CD1c-positive myeloid dendritic cell (primary cell): ENCODE measurements at regions not wholly inside any gene's neighbourhood (a gene's known extent, or its start where the extent isn't known, plus 50 kb on each side); places are given as distances from the start of the nearest gene placed in this dataset.
A peak's percentile ranks its signal among the peaks of the same experiment; 100 is the strongest.
"Not testable (repeated sequence)": the region's sequence is repeated elsewhere in the genome, so short reads cannot be mapped to it uniquely, and the experiment has no call there.

Source experiments
- DNase-seq: peaks from one replicate; pipeline ENCODE4 v3.0.0-alpha.2; 2016; ENCODE audit errors: extremely low spot score

GRCh38 chr9:100714372-100715099 lies 136.7 kb downstream of the CAVIN4 start:
- DNase-seq: peak; percentile 56

DNA sequence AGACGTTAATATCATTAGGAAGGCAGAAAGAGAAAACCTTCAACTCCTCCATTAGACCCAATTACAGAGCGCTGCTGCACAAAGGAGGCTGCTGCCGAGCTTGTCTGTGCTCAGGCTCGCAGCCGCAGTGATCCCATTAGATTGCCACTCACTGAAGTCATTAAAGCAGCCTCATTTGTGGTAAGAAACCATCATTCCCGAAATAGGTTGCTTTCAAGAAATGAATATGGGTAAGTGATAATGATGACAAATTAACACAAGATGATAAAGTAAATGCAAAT lies 137.2 kb downstream of the CAVIN4 start:
- no peak for DNase-seq

DNA sequence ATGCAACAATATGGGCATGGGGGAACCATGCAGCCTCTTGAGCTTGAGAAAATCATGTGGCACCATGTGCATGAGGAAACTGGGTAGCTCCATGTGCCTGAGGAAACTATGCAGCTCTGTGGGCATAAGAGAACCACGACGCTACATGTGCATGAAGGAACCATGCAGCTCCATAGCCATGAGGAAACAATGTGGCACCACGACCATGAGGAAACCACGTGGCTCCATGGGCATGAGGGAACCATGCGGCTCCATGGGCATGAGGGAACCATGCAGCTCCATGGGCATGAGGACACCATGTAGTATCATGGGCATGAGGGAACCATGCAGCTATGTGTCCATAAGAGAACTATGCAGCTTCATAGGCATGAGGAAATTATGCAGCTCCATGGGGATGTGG lies 140.8 kb downstream of the CAVIN4 start:
- DNase-seq: no peak

DNA sequence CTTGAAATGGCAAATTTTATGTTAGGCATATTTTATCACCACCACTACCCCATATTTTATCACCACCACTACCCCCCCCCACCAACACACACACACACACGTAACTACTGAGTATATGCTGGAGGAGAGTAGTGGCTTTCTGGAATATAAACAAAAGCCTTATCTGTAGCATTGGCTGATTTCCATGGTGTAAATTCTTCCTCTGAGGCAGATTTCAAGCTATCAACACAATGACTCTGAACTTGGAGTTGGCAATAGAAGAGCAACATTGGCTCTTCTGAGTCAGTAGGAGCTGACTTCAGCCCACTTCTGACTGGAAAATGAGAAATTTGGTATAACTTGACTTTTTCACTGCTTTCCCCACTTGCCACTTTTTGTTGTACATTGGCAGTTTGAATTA lies 143.0 kb downstream of the CAVIN4 start:
- no peak for DNase-seq

DNA sequence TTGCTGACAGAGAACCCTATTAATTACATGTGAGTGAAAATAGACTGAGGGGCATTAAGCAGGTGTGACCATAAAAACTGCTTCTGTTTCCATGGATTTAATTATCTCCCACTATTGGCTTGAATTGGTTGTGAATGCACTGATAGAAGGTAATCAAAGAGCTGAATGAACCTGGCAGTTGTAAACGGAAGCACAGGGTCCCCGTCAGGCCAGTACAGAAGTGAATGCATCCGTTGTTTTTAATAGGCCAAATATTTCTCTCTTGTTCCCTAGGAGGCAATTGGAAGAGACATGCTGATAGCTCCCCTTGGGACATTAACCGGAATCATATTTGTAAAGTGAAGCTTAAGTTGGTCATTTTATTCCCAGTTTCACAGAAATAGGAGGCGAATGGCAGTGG lies 147.0 kb downstream of the CAVIN4 start:
- no peak for DNase-seq

DNA sequence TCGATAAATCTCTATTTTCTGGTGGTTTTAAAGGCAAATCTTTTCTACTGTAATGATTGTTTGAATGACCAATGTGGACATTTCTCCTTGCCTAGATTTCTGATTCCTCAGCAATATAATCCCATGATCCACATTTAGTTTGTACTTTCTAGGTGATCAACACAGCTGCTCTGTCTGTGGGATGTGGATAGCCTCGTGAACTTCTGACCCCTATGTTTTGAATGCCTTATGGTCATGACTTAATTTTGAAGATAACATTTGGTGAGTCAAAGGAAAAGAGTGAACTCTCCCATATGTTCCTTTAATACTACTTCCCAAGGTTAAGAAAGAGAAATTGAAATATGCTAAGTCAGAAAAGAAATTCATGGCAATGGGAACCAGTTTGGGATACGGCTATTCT lies 147.5 kb downstream of the CAVIN4 start:
- no peak for DNase-seq

- no peak for DNase-seq
These were observed 151.5 kb downstream of the CAVIN4 start for GRCh38 chr9:100729336-100729895.

DNA sequence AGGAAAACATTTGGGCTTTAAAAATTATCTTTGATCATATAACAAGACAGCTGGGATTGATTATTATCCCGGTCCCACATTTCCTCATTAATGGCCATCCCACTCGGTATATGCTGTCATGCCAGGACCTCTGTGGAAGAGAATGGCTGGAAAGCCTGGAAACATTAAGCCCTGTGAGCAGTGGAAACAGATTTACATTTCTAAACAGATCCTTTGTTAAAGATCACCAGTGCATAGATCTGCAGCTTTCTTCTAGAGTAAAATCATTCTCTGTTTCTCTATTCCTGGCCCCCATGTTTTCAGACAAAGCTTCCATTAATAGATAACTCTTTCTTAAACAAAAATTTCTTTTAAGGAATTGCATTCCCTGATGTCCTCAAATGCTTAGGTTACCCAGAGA lies 152.2 kb downstream of the CAVIN4 start:
- DNase-seq: no peak

GRCh38 chr9:100731038-100731556 lies 153.2 kb downstream of the CAVIN4 start:
- no peak for DNase-seq

DNA sequence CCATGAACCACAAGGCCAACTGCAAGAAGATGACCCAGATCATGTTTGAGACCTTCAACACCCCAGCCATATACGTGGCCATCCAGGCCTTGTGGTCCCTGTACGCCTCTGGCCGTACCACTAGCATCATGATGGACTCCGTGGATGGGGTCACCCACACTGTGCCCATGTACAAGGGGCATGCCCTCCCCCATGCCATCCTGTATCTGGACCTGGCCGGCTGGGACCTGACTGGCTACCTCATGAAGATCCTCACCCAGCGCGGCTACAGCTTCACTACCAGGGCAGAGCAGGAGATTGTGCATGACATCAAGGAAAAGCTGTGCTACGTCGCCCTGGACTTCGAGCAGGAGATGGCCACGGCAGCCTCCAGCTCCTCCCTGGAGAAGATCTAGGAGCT lies 153.7 kb downstream of the CAVIN4 start:
- DNase-seq: no peak

DNA sequence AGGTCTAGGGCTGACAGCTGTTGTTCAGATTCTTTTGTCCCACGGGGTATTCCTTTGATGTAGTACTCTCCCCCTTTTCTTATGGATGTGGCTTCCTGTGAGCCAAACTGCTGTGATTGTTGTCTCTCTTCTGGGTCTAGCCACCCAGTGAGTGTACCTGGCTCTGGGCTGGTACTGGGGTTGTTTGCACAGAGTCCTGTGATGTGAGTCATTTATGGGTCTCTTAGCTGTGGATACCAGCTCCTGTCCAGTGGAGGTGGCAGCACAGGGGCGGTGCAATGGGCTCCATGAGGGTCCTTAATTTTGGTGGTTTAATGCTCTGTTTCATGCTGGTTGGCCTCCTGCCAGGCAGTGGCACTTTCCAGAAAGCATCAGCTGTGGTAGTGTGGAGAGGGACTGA lies 161.3 kb downstream of the CAVIN4 start:
- DNase-seq: no peak

DNA sequence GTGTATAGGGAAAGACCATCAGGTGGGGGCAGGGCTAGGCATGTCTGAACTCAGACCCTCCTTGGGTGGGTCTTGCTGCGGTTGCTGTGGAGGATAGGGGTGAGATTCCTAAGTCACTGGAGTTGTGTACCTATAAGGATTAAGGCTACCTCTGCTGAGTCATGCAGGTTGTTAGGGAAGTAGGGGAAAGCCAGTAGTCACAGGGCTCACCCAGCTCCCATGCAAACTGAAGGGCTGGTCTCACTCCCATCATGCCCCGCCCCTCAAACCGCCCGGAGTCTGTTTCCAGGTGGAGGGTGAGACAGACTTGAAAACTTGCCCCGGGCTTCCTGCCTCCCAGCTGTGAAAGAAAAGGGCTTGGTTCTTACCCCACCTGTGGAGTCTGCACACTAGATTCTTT lies 161.8 kb downstream of the CAVIN4 start:
- no peak for DNase-seq

GRCh38 chr9:100748930-100749329 lies 171.1 kb downstream of the CAVIN4 start:
- not testable (repeated sequence) for DNase-seq

- no peak for DNase-seq
These were observed 178.3 kb downstream of the CAVIN4 start for GRCh38 chr9:100756217-100756616.

- no peak for DNase-seq
These were observed 181.3 kb downstream of the CAVIN4 start for GRCh38 chr9:100759215-100759614.

GRCh38 chr9:100761276-100761802 lies 183.5 kb downstream of the CAVIN4 start:
- DNase-seq: no peak

GRCh38 chr9:100774326-100774725 lies 196.4 kb downstream of the CAVIN4 start:
- DNase-seq: no peak

DNA sequence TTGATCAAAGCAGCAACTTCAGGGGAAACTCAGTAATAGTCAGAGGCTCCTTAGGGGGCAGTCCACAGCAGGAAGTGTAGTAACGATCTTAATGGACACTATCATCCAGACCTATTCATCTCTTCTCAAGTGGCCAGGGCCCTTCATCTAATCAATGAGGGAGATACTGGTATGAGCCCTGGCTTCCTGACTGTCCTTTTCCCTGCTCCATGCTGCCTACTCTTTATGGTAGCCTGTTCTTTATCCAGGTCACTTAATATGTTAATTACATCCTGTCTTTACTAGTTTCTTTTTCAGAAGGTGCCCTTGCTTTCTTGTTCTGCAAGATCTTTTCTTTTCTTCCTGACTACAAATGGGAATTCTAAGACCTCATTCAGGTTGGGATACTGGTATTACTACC lies 197.1 kb downstream of the CAVIN4 start:
- no peak for DNase-seq

GRCh38 chr9:100775912-100776311 lies 198.0 kb downstream of the CAVIN4 start:
- no peak for DNase-seq

DNA sequence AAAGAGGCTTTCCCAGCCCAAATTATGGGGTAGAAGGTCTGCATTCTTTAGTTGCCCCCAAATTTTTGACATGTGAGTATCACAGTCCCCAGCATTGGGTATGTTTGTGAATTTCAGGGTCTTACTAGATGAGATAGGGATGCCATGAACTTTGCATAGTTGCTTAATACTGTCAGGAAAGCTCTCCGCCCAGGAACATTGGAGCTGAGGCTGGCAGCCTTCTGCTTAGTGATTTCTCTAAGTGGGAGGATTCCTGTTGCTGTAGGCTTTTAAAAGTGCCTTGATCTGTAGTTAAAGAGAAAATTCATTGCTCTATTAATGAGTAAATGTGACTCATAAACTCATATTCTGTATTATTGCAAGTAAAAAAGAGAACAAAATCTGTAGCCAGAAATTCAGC lies 206.9 kb downstream of the CAVIN4 start:
- DNase-seq: no peak

DNA sequence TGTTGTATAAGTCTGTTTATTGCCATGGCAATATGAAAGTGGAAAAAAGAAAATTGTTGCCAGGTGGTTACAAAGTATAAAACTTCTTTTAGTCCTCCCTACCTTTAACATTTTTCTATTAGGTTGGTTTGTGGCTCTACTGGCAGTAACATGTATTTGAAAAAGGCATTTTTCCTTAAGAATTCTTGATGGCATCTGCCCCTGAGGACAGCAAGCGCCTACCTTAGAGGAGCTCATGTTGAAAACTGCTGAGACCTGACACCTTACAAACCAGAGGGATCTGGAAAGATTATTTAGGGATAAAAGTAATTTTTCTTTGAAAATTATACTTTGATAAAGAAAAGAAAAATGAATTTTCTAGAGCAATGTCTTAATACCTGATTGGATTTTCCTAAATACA lies 208.1 kb downstream of the CAVIN4 start:
- no peak for DNase-seq

DNA sequence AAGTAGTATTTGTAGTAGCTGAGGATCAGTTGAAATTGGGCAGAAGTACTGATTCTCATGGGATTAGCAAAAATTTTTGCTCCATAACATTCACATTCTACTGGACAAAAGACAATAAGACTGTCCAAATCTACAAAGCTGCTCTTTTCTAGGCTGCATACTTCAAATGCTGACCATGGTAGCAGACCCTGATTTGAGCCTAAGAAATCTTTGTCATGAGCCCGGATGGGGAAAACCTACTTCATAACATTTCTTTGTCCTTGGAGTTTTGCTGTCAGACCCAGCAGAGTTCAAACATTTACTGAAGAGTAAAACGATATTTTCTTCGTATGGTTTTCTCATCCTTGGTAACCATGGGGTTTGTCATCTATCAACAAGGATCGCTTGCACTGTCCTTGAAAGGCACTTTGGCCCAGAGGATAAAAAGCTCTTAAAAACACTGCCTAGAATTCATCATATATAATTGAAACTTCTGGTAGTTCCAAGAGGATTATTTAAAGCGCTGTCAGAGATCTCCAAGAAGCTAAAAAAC lies 216.9 kb downstream of the CAVIN4 start:
- DNase-seq: no peak

DNA sequence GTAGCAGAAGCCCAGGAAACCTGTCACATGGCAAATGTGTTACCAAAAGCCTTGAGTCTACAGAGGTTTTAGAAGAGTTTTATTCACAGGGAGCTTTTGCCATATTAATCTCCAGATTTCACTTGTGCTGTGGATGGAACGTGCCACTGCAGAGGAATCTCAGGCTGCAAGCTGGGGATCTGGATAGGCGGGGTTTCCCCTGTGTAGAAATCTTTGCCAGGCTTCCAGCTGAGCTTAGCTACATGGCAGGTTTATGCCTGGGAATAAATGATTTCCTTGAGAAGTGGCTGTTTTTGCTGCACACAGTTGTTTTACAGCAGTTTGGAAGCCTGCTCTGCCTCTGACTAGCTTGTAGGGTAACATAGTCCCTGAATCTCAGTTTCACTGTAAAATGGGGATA lies 224.6 kb upstream of the PLPPR1 start:
- DNase-seq: no peak
